ENCODE measurements at regions not wholly inside any gene's neighbourhood (a gene's known extent, or its start where the extent isn't known, plus 50 kb on each side); places are given as distances from the start of the nearest gene placed in this dataset.

DNA sequence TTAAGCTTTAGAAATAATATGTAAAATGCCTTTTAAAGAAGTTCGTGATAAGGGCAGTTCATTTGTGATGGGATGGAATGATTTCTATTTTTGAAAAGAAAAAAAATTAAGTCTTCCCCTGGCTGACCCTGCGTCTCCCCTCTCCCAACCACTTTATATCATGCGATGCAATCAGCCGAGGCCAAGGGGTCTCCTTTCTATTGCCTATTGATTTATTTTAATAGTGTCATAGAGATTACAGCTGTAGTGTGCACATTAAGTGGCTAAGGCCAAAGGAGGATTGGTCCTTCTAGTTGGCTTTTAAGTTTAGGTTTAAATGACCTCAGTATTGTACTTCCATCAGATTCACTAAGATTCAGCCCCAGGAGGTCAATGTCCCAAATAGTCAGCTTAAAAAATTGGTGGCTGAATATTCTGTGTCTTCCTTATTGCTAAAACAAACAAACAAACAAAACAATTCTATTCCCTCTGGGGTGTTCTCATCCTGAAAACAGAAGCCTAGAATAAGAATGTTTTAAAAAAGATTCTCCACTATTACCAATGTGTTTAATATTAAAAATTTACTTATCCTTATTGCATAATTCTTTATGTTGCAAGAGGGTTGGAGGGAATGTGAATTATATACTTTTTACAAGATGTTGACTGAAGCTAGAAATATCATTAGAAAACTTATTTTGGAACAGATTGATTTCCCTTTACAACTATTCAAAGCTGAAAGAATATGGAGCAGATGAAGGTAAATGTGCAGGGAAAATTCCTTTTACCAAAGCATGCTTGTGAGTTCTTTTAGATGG, 359.1 kb downstream of the SAMD5 start:
- no peaks in the 10 kb centered on the region for H3K36me3 ChIP-seq (ENCODE audit: insufficient read depth, low read length)
- H3K9ac ChIP-seq (ENCODE audit: low read depth, low read length): no peak overlapping the region
- H4K20me1 ChIP-seq (ENCODE audit: insufficient read depth, low read length): no peaks in the 10 kb centered on the region
- no peak overlapping the region for H2AFZ ChIP-seq (ENCODE audit: low read depth, low read length)
- H3K4me2 ChIP-seq (ENCODE audit: insufficient read depth, low read length): no peak overlapping the region
- no peak overlapping the region for H3K27ac ChIP-seq (ENCODE audit: low read length)
- H3K79me2 ChIP-seq (ENCODE audit: insufficient read depth, low read length): no peaks in the 10 kb centered on the region
- no peak overlapping the region; a peak in 1 of 4 replicates for H3K4me3 ChIP-seq (ENCODE audit: low read depth in 1 of 2, low read length in 2 of 2)
- H3K27me3 ChIP-seq (ENCODE audit: insufficient read depth, low read length, poor library complexity): no peaks in the 10 kb centered on the region
- no peaks in the 10 kb centered on the region for H3K9me3 ChIP-seq (ENCODE audit: insufficient read depth, low read length, severe bottlenecking)
- ATAC-seq (ENCODE audit: insufficient read depth, low read depth) (no peak), DNase-seq (no peak)
- no peaks in the 10 kb centered on the region for H3K4me1 ChIP-seq (ENCODE audit: insufficient read depth, low read length)
- TF ChIP-seq EZH2 (IDR thresholded peaks at IDR 0.05; ENCODE audit: borderline replicate concordance, low read depth, low read length, severe bottlenecking): no peak
- TF ChIP-seq, protein P1, sequence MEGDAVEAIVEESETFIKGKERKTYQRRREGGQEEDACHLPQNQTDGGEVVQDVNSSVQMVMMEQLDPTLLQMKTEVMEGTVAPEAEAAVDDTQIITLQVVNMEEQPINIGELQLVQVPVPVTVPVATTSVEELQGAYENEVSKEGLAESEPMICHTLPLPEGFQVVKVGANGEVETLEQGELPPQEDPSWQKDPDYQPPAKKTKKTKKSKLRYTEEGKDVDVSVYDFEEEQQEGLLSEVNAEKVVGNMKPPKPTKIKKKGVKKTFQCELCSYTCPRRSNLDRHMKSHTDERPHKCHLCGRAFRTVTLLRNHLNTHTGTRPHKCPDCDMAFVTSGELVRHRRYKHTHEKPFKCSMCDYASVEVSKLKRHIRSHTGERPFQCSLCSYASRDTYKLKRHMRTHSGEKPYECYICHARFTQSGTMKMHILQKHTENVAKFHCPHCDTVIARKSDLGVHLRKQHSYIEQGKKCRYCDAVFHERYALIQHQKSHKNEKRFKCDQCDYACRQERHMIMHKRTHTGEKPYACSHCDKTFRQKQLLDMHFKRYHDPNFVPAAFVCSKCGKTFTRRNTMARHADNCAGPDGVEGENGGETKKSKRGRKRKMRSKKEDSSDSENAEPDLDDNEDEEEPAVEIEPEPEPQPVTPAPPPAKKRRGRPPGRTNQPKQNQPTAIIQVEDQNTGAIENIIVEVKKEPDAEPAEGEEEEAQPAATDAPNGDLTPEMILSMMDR (IDR thresholded peaks at IDR 0.05; ENCODE audit: borderline replicate concordance, extremely low read depth, low read length, poor library complexity, severe bottlenecking): no peak

DNA sequence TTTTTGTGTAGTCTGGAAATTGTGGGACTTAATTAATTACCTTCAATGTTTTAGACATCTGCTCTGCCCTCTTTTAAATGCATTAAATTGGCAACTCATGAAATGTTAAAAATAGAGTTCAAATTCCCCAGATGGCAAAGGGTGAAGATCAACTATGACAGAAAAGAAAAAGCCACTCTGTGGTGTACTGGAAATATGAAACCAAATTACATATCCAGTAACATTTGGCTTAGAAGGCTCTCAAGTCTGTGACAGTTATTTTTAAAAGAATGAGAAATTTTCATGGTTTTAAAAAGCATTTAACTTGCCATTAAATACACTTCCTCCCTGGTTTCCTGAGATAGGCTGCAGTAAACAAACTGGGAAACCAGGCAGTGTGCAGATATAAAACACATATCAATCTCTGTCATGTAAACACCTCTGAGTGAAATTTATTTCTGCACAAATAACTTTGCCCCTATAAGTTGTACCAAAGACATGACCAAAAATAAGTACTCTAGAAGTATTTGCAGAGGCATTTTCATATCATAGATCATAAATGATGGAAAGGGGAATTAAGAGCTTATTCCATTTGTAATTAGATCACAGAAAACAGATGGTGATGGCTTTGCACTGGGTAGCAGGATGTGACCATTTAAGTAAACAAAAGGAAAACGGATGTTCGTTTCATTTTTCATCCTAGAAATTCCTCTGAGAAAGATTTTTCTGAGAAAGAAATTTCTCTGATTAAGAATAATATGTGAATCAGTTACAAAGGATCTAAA, 360.1 kb downstream of the SAMD5 start:
- TF ChIP-seq, protein P1 (IDR thresholded peaks at IDR 0.05; ENCODE audit: borderline replicate concordance, extremely low read depth, low read length, poor library complexity, severe bottlenecking): no peak
- TF ChIP-seq EZH2 (IDR thresholded peaks at IDR 0.05; ENCODE audit: borderline replicate concordance, low read depth, low read length, severe bottlenecking): no peak
- no peaks in the 10 kb centered on the region for H3K27me3 ChIP-seq (ENCODE audit: insufficient read depth, low read length, poor library complexity)
- no peak overlapping the region for H2AFZ ChIP-seq (ENCODE audit: low read depth, low read length)
- no peak overlapping the region for H3K9ac ChIP-seq (ENCODE audit: low read depth, low read length)
- H4K20me1 ChIP-seq (ENCODE audit: insufficient read depth, low read length): no peaks in the 10 kb centered on the region
- no peak overlapping the region for H3K4me2 ChIP-seq (ENCODE audit: insufficient read depth, low read length)
- H3K79me2 ChIP-seq (ENCODE audit: insufficient read depth, low read length): no peaks in the 10 kb centered on the region
- ATAC-seq (ENCODE audit: insufficient read depth, low read depth) (no peak), DNase-seq (no peak)
- no peaks in the 10 kb centered on the region for H3K36me3 ChIP-seq (ENCODE audit: insufficient read depth, low read length)
- H3K27ac ChIP-seq (ENCODE audit: low read length): no peak overlapping the region
- H3K9me3 ChIP-seq (ENCODE audit: insufficient read depth, low read length, severe bottlenecking): no peaks in the 10 kb centered on the region
- H3K4me1 ChIP-seq (ENCODE audit: insufficient read depth, low read length): no peaks in the 10 kb centered on the region
- H3K4me3 ChIP-seq (ENCODE audit: low read depth in 1 of 2, low read length in 2 of 2): no peak overlapping the region

DNA sequence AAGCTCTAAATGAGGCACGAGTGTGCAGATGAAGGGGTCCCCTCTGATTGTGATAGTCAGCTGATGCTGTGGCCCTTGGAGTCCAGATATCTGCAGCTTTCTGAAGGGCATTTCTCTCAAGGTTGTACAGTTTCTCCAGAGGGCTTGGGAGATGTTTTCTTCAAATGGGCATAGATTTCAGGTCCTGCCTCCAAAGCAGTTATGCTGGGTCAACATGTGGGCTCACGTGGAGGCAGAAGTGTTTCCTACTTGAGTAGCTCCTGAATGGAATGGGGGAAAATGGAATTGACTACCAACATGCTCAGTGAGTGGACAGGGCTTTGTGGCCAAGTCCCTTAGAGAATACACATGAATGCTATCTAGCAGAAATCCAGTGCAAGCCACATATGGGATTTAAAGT, 360.7 kb downstream of the SAMD5 start:
- Histone ChIP-seq H4K20me1 (ENCODE audit: insufficient read depth, low read length) (no peaks in the 10 kb centered on the region), H3K4me1 (ENCODE audit: insufficient read depth, low read length) (no peaks in the 10 kb centered on the region), H3K9ac (ENCODE audit: low read depth, low read length) (no peak overlapping the region), H3K27me3 (ENCODE audit: insufficient read depth, low read length, poor library complexity) (no peaks in the 10 kb centered on the region), H3K27ac (ENCODE audit: low read length) (no peak overlapping the region), H2AFZ (ENCODE audit: low read depth, low read length) (no peak overlapping the region), H3K4me3 (ENCODE audit: low read depth in 1 of 2, low read length in 2 of 2) (no peak overlapping the region), H3K4me2 (ENCODE audit: insufficient read depth, low read length) (no peak overlapping the region), H3K36me3 (ENCODE audit: insufficient read depth, low read length) (no peaks in the 10 kb centered on the region), H3K9me3 (ENCODE audit: insufficient read depth, low read length, severe bottlenecking) (no peaks in the 10 kb centered on the region), H3K79me2 (ENCODE audit: insufficient read depth, low read length) (no peaks in the 10 kb centered on the region)
- ATAC-seq (ENCODE audit: insufficient read depth, low read depth) (no peak), DNase-seq (no peak)
- TF ChIP-seq EZH2 (IDR thresholded peaks at IDR 0.05; ENCODE audit: borderline replicate concordance, low read depth, low read length, severe bottlenecking): no peak
- TF ChIP-seq, protein P1 (IDR thresholded peaks at IDR 0.05; ENCODE audit: borderline replicate concordance, extremely low read depth, low read length, poor library complexity, severe bottlenecking): no peak
